DND-41 (cell line): ENCODE measurements at regions not wholly inside any gene's neighbourhood (a gene's known extent, or its start where the extent isn't known, plus 50 kb on each side); places are given as distances from the start of the nearest gene placed in this dataset.

Experiments
- ATAC-seq: fragments of 200-7000 bp; cut with Tn5 transposase; 3 replicates; pipeline ENCODE4 v1.9.1; 2021; ENCODE audit warnings: low read depth; ENCODE audit not compliant: insufficient read depth
- DNase-seq: peaks from one replicate; pipeline ENCODE4 v3.0.0-alpha.2; 2020
- H2AFZ ChIP-seq: 2 replicates; pipeline ENCODE4 v1.6.0; 2012; ENCODE audit warnings: low read depth, low read length
- H3K27ac ChIP-seq: 2 replicates; pipeline ENCODE4 v1.5.1; 2012; ENCODE audit warnings: low read length, inconsistent platforms
- H3K27me3 ChIP-seq: fragments of 200-600 bp; sonication (generic); 2 replicates; pipeline ENCODE4 v1.6.0; 2012; ENCODE audit warnings: low read length, mild to moderate bottlenecking, inconsistent platforms; ENCODE audit not compliant: insufficient read depth, poor library complexity
- H3K36me3 ChIP-seq: 2 replicates; pipeline ENCODE4 v1.5.1; 2012; ENCODE audit warnings: low read length, inconsistent platforms; ENCODE audit not compliant: insufficient read depth
- H3K4me1 ChIP-seq: 2 replicates; pipeline ENCODE4 v1.5.1; 2012; ENCODE audit warnings: mild to moderate bottlenecking, low read length; ENCODE audit not compliant: insufficient read depth
- H3K4me2 ChIP-seq: 2 replicates; pipeline ENCODE4 v1.6.0; 2012; ENCODE audit warnings: mild to moderate bottlenecking, moderate library complexity, low read length, inconsistent platforms; ENCODE audit not compliant: insufficient read depth
- H3K4me3 ChIP-seq, 2 experiments: fragments of 200-600 bp in 1 of 2; shearing (Covaris generic) in 1 of 2; 2 replicates each; pipeline ENCODE4 v1.5.1; 2012 to 2016; ENCODE audit warnings: inconsistent platforms in 2 of 2, low read length in 2 of 2, mild to moderate bottlenecking in 2 of 2, low read depth in 1 of 2, moderate library complexity in 1 of 2
- H3K79me2 ChIP-seq: 2 replicates; pipeline ENCODE4 v1.6.0; 2012; ENCODE audit warnings: low read length, inconsistent platforms; ENCODE audit not compliant: insufficient read depth
- H3K9ac ChIP-seq: 2 replicates; pipeline ENCODE4 v1.6.0; 2012; ENCODE audit warnings: low read depth, mild to moderate bottlenecking, inconsistent platforms, low read length, moderate library complexity
- H3K9me3 ChIP-seq: 2 replicates; pipeline ENCODE4 v1.5.1; 2012; ENCODE audit warnings: low read length, moderate library complexity, mild to moderate bottlenecking, inconsistent platforms; ENCODE audit not compliant: insufficient read depth, severe bottlenecking
- H4K20me1 ChIP-seq: 2 replicates; pipeline ENCODE4 v1.6.0; 2012; ENCODE audit warnings: low read length; ENCODE audit not compliant: insufficient read depth
- EZH2 ChIP-seq: IDR thresholded peaks from 3 replicates; pipeline ENCODE4 v1.6.1; 2012; ENCODE audit warnings: borderline replicate concordance, low read depth, mild to moderate bottlenecking, moderate library complexity, low read length, inconsistent platforms; ENCODE audit not compliant: severe bottlenecking
- TF ChIP-seq, protein P1 (sequence below): IDR thresholded peaks from 2 replicates; pipeline ENCODE4 v1.5.1; 2012; ENCODE audit warnings: borderline replicate concordance, low read length, moderate library complexity, mild to moderate bottlenecking; ENCODE audit not compliant: poor library complexity, severe bottlenecking; ENCODE audit errors: extremely low read depth

DNA sequence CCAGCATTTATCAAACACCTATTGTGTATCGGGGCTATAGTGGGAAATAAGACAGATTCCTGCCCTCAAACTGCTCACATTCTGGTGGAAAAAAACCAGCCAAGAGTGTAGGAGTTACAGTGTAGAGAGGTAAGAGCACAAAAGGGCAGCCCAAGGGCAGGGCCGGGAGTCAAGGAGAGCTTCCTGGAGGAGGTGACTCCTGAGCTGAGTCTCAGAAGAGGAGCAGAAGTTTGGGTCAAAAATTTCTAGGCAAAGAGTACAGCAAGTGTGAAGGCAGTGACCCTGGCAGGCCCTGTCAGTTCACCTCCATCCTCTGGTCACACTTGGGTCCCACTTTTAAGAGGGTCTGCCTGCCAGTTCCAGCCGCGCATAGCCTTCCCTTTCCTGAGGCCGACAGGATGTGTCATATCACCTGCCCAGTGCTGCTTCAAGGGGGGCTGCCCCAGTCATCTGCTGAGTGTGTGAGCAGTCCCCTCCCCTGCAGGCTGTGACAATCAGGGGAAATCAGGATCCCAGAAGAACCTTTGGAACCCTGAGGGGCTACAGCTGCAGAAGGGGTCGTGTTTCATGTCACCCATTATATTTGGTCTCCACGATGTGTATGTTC is 118.4 kb downstream of the GLI2 start:
- DNase-seq: no peak
- no peaks in the 10 kb centered on the region for H3K36me3 ChIP-seq
- no peak overlapping the region for H3K4me2 ChIP-seq
- no peaks in the 10 kb centered on the region for H4K20me1 ChIP-seq
- no peak overlapping the region for H3K27ac ChIP-seq
- H3K4me3 ChIP-seq: no peak overlapping the region
- no peaks in the 10 kb centered on the region for H3K79me2 ChIP-seq
- no peaks in the 10 kb centered on the region for H3K4me1 ChIP-seq
- no peak overlapping the region for H3K9ac ChIP-seq
- ATAC-seq: no peak
- H3K27me3 ChIP-seq: peaks cover 3% of the 10 kb centered on the region
- TF ChIP-seq, protein P1, sequence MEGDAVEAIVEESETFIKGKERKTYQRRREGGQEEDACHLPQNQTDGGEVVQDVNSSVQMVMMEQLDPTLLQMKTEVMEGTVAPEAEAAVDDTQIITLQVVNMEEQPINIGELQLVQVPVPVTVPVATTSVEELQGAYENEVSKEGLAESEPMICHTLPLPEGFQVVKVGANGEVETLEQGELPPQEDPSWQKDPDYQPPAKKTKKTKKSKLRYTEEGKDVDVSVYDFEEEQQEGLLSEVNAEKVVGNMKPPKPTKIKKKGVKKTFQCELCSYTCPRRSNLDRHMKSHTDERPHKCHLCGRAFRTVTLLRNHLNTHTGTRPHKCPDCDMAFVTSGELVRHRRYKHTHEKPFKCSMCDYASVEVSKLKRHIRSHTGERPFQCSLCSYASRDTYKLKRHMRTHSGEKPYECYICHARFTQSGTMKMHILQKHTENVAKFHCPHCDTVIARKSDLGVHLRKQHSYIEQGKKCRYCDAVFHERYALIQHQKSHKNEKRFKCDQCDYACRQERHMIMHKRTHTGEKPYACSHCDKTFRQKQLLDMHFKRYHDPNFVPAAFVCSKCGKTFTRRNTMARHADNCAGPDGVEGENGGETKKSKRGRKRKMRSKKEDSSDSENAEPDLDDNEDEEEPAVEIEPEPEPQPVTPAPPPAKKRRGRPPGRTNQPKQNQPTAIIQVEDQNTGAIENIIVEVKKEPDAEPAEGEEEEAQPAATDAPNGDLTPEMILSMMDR: no peak
- no peak for TF ChIP-seq EZH2
- H2AFZ ChIP-seq: no peak overlapping the region
- no peaks in the 10 kb centered on the region for H3K9me3 ChIP-seq

DNA sequence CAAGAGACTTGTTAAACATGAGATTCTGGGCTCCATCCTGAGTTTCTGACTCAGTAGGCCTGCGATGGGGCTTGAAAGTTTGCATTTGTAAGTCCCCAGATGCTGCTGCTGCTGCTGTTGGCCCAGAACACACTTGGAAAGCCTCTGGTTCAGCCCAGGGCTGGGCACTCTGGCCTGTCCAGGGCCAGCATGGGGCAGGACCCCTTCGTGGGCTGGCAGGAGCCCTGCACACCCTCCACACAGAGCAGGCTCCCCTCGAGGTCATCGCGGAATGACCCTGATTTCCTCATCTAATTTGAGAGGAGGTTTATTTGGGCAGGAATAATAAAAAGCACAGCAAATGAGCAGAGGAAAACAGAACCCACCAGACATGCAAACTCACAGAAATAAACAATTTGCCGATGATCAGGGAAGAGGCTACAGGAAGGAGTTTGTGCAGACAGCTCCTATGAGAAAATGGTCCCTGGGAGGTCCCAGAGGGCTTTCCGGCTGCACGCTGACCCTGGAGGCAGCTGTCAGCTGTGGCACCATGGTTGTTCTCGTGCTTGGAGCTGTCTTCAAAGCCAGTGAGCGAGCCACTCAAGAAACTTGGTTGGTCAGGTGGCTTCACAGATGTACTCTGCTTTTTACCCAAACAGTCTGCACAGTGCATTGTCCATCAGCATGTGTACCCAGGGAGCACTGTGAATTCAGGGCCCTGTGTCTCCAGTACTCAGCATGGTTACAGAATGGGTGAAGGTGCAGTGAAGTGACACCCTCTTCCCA is 119.3 kb downstream of the GLI2 start:
- Histone ChIP-seq H4K20me1 (no peaks in the 10 kb centered on the region), H3K27ac (no peak overlapping the region), H3K27me3 (peaks cover 3% of the 10 kb centered on the region), H2AFZ (no peak overlapping the region), H3K9ac (no peak overlapping the region), H3K4me3 (no peak overlapping the region), H3K9me3 (no peaks in the 10 kb centered on the region), H3K79me2 (no peaks in the 10 kb centered on the region), H3K4me1 (no peaks in the 10 kb centered on the region), H3K4me2 (no peak overlapping the region), H3K36me3 (no peaks in the 10 kb centered on the region)
- ATAC-seq (no peak), DNase-seq (no peak)
- TF ChIP-seq, protein P1: no peak
- no peak for TF ChIP-seq EZH2

DNA sequence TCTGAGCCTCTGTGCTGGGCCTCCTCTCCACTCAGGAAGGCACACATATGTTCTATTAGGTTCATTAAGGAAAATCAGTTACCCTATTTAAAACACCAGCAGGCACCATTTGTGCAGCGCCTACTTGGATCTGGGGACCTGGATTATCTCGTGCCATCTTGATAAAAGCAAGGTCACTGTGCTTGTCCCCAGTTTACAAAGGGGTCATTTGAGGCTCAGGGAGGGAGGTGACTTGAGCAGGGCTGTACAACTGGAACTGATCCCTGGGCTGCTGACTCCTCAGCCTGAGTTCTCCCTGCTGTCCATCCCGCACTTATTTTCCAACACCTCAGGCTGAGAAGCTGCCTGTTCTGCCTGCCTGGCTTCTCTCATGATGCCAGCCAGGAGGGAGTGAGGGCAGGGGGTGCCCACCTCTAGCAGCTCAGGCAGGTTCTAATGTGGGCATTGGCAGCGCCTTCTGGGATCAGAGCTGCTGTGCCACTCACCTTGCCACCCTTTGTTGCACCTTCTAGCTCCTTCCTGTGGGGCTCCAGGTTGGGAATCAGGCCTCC is 120.3 kb downstream of the GLI2 start:
- no peak for DNase-seq
- H3K9me3 ChIP-seq: no peaks in the 10 kb centered on the region
- H4K20me1 ChIP-seq: no peaks in the 10 kb centered on the region
- TF ChIP-seq EZH2: no peak
- TF ChIP-seq, protein P1: no peak
- ATAC-seq: no peak
- no peak overlapping the region for H3K27ac ChIP-seq
- H3K36me3 ChIP-seq: no peaks in the 10 kb centered on the region
- no peaks in the 10 kb centered on the region for H3K79me2 ChIP-seq
- no peak overlapping the region for H3K4me2 ChIP-seq
- no peaks in the 10 kb centered on the region for H3K4me1 ChIP-seq
- no peak overlapping the region for H3K4me3 ChIP-seq
- H2AFZ ChIP-seq: no peak overlapping the region
- H3K27me3 ChIP-seq: peaks cover 3% of the 10 kb centered on the region
- no peak overlapping the region for H3K9ac ChIP-seq
